ENCODE measurements at regions not wholly inside any gene's neighbourhood (a gene's known extent, or its start where the extent isn't known, plus 50 kb on each side); places are given as distances from the start of the nearest gene placed in this dataset.

DNA sequence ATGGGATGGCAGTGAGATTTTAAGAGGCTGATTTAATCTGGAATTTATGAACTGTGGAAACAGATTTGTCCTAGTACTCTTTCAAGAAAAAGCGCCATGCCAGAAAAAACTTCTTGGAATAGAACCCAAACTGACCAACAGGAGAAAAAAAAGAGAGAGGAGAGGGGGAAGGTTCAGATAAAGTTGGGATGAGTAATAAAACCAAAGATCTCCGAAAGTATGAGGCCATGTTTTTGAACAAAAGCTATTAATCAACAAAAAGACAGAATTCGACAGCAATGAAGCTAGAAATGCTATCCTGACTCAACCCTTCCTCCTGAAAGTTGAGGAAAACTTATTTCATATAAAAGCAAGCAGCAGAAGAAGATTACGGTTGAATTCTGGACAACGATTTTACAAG is 135.5 kb downstream of the CEMIP2 start:
- Histone ChIP-seq H3K9ac (ENCODE audit: low read length) (no peak overlapping the region), H2AFZ (ENCODE audit: low read length) (no peak overlapping the region), H3K4me3 (ENCODE audit: low read length) (no peak overlapping the region), H4K20me1 (ENCODE audit: low read length) (no peaks in the 10 kb centered on the region), H3K9me2 (replicated peaks; ENCODE audit: low read length) (no peaks in the 10 kb centered on the region), H3K9me3 (ENCODE audit: low read length) (no peaks in the 10 kb centered on the region), H3F3A (ENCODE audit: low read length, unreplicated experiment) (no peaks in the 10 kb centered on the region), H3K4me1 (ENCODE audit: insufficient read depth, low read length) (peaks cover under 1% of the 10 kb centered on the region; the same call in 1 of the 2 replicates), H3K27ac (ENCODE audit: low read length) (no peak overlapping the region), H3K36me3 (ENCODE audit: low read depth, low read length) (no peaks in the 10 kb centered on the region), H3K27me3 (ENCODE audit: low read length) (no peaks in the 10 kb centered on the region), H3K79me2 (ENCODE audit: low read length) (no peaks in the 10 kb centered on the region), H3K4me2 (ENCODE audit: low read length) (no peak overlapping the region)
- BruUV-seq (replicated peaks), result no TSS peak
- intact Hi-C loops (cut with micrococcal nuclease), result no loop called here
- TF ChIP-seq CTCF (conservative IDR thresholded peaks at IDR 0.05; ENCODE audit: low read depth, low read length) (no peak), EZH2 (IDR thresholded peaks at IDR 0.05; ENCODE audit: low read length, unreplicated experiment) (no peak), EZH2phosphoT487 (IDR thresholded peaks at IDR 0.05; ENCODE audit: borderline replicate concordance, low read length) (no peak)
- CTCF ChIA-PET, result no interaction called here
- ATAC-seq (no peak), DNase-seq (no peak)
- POLR2A ChIA-PET (ENCODE audit: unreplicated experiment), result no interaction called here

GRCh38 chr9:71630377-71630995 is 137.8 kb downstream of the CEMIP2 start:
- peaks cover 3% of the 10 kb centered on the region for H3F3A ChIP-seq (ENCODE audit: low read length, unreplicated experiment)
- H3K4me3 ChIP-seq (ENCODE audit: low read length), result no peak overlapping the region
- CTCF ChIA-PET, result no interaction called here
- TF ChIP-seq EZH2 (IDR thresholded peaks at IDR 0.05; ENCODE audit: low read length, unreplicated experiment) (no peak), CTCF (conservative IDR thresholded peaks at IDR 0.05; ENCODE audit: low read depth, low read length) (no peak), EZH2phosphoT487 (IDR thresholded peaks at IDR 0.05; ENCODE audit: borderline replicate concordance, low read length) (no peak)
- H4K20me1 ChIP-seq (ENCODE audit: low read length), result no peaks in the 10 kb centered on the region
- BruUV-seq (replicated peaks), result no TSS peak
- ATAC-seq (no peak), DNase-seq (no peak)
- no peak overlapping the region for H2AFZ ChIP-seq (ENCODE audit: low read length)
- no peaks in the 10 kb centered on the region for H3K27me3 ChIP-seq (ENCODE audit: low read length)
- peaks cover 21% of the 10 kb centered on the region for H3K4me1 ChIP-seq (ENCODE audit: insufficient read depth, low read length)
- no peak overlapping the region for H3K4me2 ChIP-seq (ENCODE audit: low read length)
- no peaks in the 10 kb centered on the region for H3K9me2 ChIP-seq (replicated peaks; ENCODE audit: low read length)
- H3K9me3 ChIP-seq (ENCODE audit: low read length), result no peaks in the 10 kb centered on the region
- no peak overlapping the region for H3K9ac ChIP-seq (ENCODE audit: low read length)
- H3K36me3 ChIP-seq (ENCODE audit: low read depth, low read length), result no peaks in the 10 kb centered on the region
- POLR2A ChIA-PET (ENCODE audit: unreplicated experiment), result no interaction called here
- H3K27ac ChIP-seq (ENCODE audit: low read length), result no peak overlapping the region
- intact Hi-C loops (cut with micrococcal nuclease), result no loop called here
- H3K79me2 ChIP-seq (ENCODE audit: low read length), result no peaks in the 10 kb centered on the region

DNA sequence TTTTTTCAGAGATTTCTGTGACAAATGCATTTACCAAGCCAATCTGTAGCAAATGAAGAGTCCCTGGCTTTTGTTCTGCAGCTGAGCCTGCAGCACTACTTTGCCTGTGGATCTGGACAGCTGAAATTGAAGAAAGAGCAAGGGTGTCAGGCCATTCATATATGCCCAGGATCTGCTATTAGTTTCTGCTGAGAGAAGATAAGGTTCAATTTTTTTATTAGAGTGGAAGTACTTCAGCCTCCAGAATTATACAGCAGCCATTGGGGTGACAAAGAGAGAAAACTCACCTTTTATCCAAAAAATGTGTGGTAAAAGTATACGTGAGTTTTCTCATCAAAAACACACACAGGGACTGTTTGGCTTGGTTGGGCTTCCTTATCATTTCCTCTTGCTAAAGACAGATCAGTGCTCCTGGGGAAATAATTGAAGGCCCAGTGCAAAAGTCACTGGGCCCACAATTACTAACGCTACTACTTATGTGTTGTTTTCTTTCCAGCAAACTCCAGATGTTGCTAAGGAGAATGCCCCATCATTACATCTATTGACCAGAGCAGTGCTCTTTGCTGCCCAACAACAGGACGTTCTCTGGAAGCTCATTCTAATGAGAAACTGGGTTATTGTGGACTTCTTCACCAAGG is 138.6 kb downstream of the CEMIP2 start:
- H3K9ac ChIP-seq (ENCODE audit: low read length), result no peak overlapping the region
- no peak overlapping the region for H3K4me2 ChIP-seq (ENCODE audit: low read length)
- H4K20me1 ChIP-seq (ENCODE audit: low read length), result no peaks in the 10 kb centered on the region
- no peak for DNase-seq
- intact Hi-C loops (cut with micrococcal nuclease), result no loop called here
- H3K27me3 ChIP-seq (ENCODE audit: low read length), result no peaks in the 10 kb centered on the region
- H3K4me1 ChIP-seq (ENCODE audit: insufficient read depth, low read length), result peaks cover 22% of the 10 kb centered on the region
- no peaks in the 10 kb centered on the region for H3K79me2 ChIP-seq (ENCODE audit: low read length)
- H3K27ac ChIP-seq (ENCODE audit: low read length), result no peak overlapping the region
- BruUV-seq (replicated peaks), result no TSS peak
- POLR2A ChIA-PET (ENCODE audit: unreplicated experiment), result no interaction called here
- no peak overlapping the region for H3K4me3 ChIP-seq (ENCODE audit: low read length)
- H3F3A ChIP-seq (ENCODE audit: low read length, unreplicated experiment), result peaks cover 3% of the 10 kb centered on the region
- H3K9me2 ChIP-seq (replicated peaks; ENCODE audit: low read length), result no peaks in the 10 kb centered on the region
- CTCF ChIA-PET, result no interaction called here
- H3K9me3 ChIP-seq (ENCODE audit: low read length), result no peaks in the 10 kb centered on the region
- ATAC-seq, result no peak
- TF ChIP-seq EZH2phosphoT487 (IDR thresholded peaks at IDR 0.05; ENCODE audit: borderline replicate concordance, low read length), result no peak
- TF ChIP-seq EZH2 (IDR thresholded peaks at IDR 0.05; ENCODE audit: low read length, unreplicated experiment), result no peak
- no peak for TF ChIP-seq CTCF (conservative IDR thresholded peaks at IDR 0.05; ENCODE audit: low read depth, low read length)
- H2AFZ ChIP-seq (ENCODE audit: low read length), result no peak overlapping the region
- H3K36me3 ChIP-seq (ENCODE audit: low read depth, low read length), result no peaks in the 10 kb centered on the region

All from PC-3 (cell line).